ENCODE measurements at regions not wholly inside any gene's neighbourhood (a gene's known extent, or its start where the extent isn't known, plus 50 kb on each side); places are given as distances from the start of the nearest gene placed in this dataset.
"Not testable (repeated sequence)": the region's sequence is repeated elsewhere in the genome, so short reads cannot be mapped to it uniquely, and the experiment has no call there.

- Histone ChIP-seq H3K4me1 (peaks cover 0 to 7% (median 5%) of the 10 kb centered on the region in 4 donors), H3K4me3 (no peak overlapping the region), H3K27me3 (no peaks in the 10 kb centered on the region), H3K36me3 (no peaks in the 10 kb centered on the region), H3K9me3 (no peaks in the 10 kb centered on the region), H3K27ac (no peak overlapping the region)
- no peak for TF ChIP-seq EP300 (IDR thresholded peaks at IDR 0.05)
- no peak for TF ChIP-seq CTCF (IDR thresholded peaks at IDR 0.05)
- TF ChIP-seq POLR2A (IDR thresholded peaks at IDR 0.05), result no peak
- no peak for TF ChIP-seq POLR2AphosphoS5 (IDR thresholded peaks at IDR 0.05)
- no peak for DNase-seq
- whole genome bisulfite sequencing, 2 donors, result 72 to 87% methylated on average over 3 of the region's 3 CpGs
- intact Hi-C loops (cut with DNase I), result no loop called here
Observed at GRCh38 chr13:80928241-80928640, 587.3 kb upstream of the SPRY2 start.

GRCh38 chr13:80926024-80926423, 585.1 kb upstream of the SPRY2 start:
- H3K36me3 ChIP-seq; H3K27me3 ChIP-seq; DNase-seq; H3K27ac ChIP-seq; H3K4me1 ChIP-seq; intact Hi-C loops (cut with DNase I); H3K4me3 ChIP-seq; H3K9me3 ChIP-seq: not testable (repeated sequence)
- WGBS, 2 donors, result 91 to 93% methylated on average over 3 of the region's 3 CpGs

GRCh38 chr13:80924596-80924995, 583.7 kb upstream of the SPRY2 start:
- no peak overlapping the region for H3K27ac ChIP-seq
- H3K9me3 ChIP-seq, result no peaks in the 10 kb centered on the region
- intact Hi-C loops (cut with DNase I), result no loop called here
- no peak for DNase-seq
- H3K36me3 ChIP-seq, result no peaks in the 10 kb centered on the region
- WGBS, 2 donors, result 75 to 88% methylated on average over 5 of the region's 5 CpGs
- no peak overlapping the region for H3K4me3 ChIP-seq
- no peak for TF ChIP-seq CTCF (IDR thresholded peaks at IDR 0.05)
- no peak for TF ChIP-seq EP300 (IDR thresholded peaks at IDR 0.05)
- TF ChIP-seq POLR2AphosphoS5 (IDR thresholded peaks at IDR 0.05), result no peak
- no peak for TF ChIP-seq POLR2A (IDR thresholded peaks at IDR 0.05)
- H3K4me1 ChIP-seq, result no peaks in the 10 kb centered on the region
- no peaks in the 10 kb centered on the region for H3K27me3 ChIP-seq

GRCh38 chr13:80923907-80924306, 583.0 kb upstream of the SPRY2 start:
- Histone ChIP-seq H3K27ac (no peak overlapping the region), H3K27me3 (no peaks in the 10 kb centered on the region), H3K36me3 (no peaks in the 10 kb centered on the region), H3K4me3 (no peak overlapping the region), H3K9me3 (no peaks in the 10 kb centered on the region), H3K4me1 (no peaks in the 10 kb centered on the region)
- TF ChIP-seq CTCF (IDR thresholded peaks at IDR 0.05) (no peak), POLR2AphosphoS5 (IDR thresholded peaks at IDR 0.05) (no peak), POLR2A (IDR thresholded peaks at IDR 0.05) (no peak), EP300 (IDR thresholded peaks at IDR 0.05) (no peak)
- 93 to 95% methylated on average over 3 of the region's 3 CpGs for WGBS, 2 donors
- DNase-seq, result no peak
- intact Hi-C loops (cut with DNase I), result no loop called here

- no peak for TF ChIP-seq POLR2AphosphoS5 (IDR thresholded peaks at IDR 0.05)
- TF ChIP-seq CTCF (IDR thresholded peaks at IDR 0.05), result no peak
- TF ChIP-seq EP300 (IDR thresholded peaks at IDR 0.05), result no peak
- no peak for TF ChIP-seq POLR2A (IDR thresholded peaks at IDR 0.05)
- intact Hi-C loops (cut with DNase I), result no loop called here
- H3K36me3 ChIP-seq, result no peaks in the 10 kb centered on the region
- DNase-seq, result no peak
- WGBS, 2 donors, result 87 to 91% methylated on average over 2 of the region's 2 CpGs
- H3K4me3 ChIP-seq, result no peak overlapping the region
- H3K27me3 ChIP-seq, result no peaks in the 10 kb centered on the region
- no peak overlapping the region for H3K27ac ChIP-seq
- H3K4me1 ChIP-seq, result no peaks in the 10 kb centered on the region
- no peaks in the 10 kb centered on the region for H3K9me3 ChIP-seq
Observed at GRCh38 chr13:80921971-80922370, 581.0 kb upstream of the SPRY2 start.

All from sigmoid colon (tissue), 6 donors.